Iris pigment epithelial cell (primary cell): ENCODE measurements at regions not wholly inside any gene's neighbourhood (a gene's known extent, or its start where the extent isn't known, plus 50 kb on each side); places are given as distances from the start of the nearest gene placed in this dataset.
"Not testable (repeated sequence)": the region's sequence is repeated elsewhere in the genome, so short reads cannot be mapped to it uniquely, and the experiment has no call there.

Source experiments
- DNase-seq: peaks from one replicate; pipeline ENCODE4 v3.0.0-alpha.2; 2011; ENCODE audit warnings: low read depth

DNA sequence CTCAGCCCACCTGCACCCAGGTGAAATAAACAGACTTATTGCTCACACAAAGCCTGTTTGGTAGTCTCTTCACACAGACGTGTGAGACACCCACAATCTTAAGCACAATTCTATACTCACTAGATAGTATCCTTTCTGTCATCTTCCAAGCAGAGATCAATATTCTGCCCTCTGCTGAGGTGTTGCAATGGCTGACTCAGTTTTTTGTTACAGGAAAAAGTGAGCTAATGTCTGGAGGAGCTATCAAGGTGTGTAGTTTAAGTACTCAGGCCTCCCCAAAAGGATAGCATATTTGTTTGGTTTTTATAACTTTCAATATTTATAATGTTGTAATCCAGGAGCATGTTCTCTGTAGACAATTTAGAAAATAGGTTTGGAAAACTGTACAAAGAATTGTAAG, 775.2 kb upstream of the POU3F4 start:
- DNase-seq = no peak

DNA sequence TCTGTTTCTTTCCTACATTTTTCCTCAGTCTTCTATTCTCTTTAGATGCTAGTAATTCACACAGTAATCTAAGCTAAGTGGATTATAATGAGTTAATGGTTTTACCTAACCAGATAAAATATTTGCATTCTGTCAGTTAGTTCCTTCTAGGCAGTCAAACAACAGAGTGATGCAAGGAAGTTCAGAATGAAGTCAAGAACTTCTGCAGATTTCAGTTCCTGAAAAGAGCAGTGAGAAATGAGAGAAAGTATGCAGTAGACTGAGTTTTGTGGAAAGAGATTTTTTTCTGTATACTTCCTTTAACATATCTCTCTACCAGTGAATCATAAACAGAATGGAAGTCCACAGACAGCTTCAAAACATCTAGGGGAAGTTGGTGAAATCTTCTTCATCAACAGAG, 774.0 kb upstream of the POU3F4 start:
- peak; percentile 36 for DNase-seq

DNA sequence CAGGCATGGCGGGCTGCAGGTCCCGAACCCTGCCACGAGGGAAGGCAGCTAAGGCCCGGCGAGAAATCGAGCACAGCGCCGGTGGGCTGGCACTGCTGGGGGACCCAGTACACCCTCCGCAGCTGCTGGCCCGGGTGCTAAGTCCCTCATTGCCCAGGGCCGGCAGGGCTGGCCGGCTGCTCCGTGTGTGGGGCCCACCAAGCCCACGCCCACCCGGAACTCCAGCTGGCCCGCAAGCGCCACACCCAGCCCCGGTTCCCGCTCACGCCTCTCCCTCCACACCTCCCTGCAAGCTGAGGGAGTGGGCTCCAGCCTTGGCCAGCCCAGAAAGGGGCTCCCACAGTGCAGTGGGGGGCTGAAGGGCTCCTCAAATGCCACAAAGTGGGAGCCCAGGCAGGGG, 769.8 kb upstream of the POU3F4 start:
- DNase-seq = not testable (repeated sequence)

DNA sequence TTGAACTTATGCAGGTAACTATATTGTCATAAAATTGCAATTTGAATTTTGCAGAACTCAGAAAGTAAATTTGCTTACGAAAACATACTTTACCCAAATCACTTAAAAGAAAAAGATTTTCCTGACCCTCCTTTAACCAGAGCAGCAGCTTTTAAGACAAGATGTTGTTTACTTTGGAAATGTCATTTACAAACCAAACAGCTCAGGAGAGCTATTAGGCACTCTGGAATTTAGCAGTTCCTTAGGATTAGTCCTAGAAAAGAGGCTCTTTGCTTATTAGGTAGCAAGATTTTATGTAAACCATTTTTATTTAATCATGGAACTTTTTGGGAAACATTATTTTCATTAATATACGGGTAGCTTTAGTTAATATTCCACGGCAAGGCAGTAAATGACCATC, 765.7 kb upstream of the POU3F4 start:
- DNase-seq = no peak

DNA sequence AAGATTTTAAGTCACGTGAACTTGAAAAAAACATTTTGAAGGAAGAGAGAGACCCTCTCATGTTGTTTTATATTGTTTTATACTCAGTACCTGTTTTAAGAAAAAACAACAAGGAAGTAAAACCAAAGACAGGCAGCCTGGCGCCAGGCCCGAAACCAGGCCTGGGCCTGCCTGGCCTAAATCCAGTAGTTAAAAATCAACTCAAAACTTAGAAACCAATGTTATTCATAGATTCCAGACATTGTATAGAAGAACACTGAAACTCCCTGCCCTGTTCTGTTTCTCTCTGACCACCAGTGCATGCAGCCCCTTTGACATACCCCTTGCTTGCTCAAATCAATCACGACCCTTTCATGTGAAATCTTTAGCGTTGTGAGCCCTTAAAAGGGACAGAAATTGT, 762.4 kb upstream of the POU3F4 start:
- DNase-seq = not testable (repeated sequence)

DNA sequence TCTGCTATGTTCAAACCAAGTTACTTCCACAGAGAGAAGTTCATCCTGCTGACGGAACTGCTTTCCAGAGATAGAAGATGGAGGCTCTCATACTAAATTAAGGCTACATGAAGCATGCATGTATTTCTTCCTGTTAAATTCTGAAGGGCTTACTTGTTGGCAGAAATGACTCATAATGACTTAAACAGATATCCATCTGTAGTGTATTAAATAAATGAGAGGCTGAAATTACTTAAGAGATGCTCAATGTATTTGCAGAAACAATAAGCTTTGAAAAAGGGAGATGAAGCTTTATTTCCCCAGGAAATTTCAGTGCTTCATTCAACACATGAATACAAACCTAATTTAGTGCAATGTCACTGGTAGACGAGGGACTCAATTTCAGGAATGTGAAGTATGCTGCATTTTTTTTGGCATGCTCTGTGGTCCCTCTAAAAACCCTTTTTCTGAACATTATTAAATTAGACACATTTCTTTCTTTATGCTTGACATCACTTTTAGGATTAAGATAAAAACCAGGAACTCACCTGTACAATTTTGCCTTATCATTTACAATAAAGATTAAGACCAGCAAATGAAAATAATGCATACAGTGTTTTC, 759.1 kb upstream of the POU3F4 start:
- peak; percentile 45 for DNase-seq

DNA sequence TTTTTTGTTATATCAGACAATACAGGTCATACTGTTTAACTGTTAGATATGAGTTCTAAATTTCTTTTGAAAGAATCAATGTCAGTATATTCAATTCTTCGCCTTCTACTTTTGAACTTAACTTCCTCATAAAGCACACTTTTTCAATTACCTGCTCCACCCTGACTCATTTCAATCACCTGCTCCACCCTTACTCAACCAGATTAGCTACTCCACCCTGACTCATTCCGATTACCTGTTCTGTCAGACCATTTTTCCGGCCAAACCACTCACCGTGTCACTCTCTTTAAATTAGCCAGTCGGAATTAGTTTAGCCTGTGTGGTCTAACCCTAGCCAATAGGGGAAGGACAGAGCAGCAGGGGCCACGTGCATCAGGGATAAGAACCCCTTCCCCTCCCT, 751.8 kb upstream of the POU3F4 start:
- DNase-seq = no peak

DNA sequence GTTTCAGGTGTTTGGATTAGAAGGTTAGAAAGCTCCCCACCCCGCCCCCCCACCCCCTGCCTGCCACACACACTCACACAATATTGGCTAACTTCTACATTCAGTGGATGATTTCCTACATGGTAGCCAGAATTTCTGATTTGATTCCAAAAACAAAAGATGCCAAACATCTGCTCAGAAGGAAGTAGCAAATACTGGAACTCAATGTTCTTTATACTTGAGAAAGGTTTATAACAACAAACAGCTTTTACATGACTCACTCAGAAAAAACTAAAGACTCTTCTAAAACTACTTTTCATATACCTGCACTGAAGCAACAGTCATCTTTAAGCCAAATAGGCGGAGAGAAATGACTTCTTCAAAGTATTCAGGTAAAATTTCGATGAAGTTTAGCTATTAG, 750.5 kb upstream of the POU3F4 start:
- peak; percentile 76 for DNase-seq

DNA sequence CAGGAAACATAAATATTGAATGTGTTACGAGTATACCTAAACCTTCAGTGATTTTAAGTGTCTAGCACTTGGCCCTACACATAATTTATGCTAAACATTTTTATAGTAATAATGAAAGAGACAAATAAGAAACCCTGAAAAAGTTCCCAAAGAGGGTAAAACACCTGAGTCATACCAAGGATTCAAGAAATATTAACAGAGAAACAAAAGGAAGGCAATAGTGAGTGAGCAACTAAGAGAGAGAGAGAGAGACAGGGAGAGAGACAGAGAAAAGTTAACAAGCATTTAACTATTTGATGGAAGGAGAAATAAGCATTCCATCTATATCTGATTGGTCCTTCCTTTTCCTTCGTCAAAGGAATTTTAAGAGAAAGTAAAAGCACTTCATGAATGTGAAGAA, 743.6 kb upstream of the POU3F4 start:
- DNase-seq = no peak

DNA sequence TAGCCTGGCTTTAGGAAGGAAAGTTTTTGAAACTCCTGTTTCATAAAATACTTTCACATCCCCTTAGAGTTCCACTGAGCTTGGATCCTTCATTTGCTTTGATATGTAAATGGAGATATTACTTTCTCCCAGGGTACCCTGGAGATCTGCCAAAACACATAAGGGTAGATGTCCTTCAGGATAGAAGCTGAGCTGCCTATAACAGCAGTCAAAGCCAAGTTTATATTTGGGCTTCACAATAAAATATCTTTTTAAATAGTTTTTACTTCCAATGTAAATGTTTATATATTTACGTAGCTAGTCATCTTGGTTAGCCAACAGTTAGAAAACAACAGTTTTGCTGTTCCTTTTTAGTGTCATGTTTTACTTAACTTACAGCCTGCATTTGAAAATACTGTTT, 742.3 kb upstream of the POU3F4 start:
- DNase-seq = peak; percentile 41

DNA sequence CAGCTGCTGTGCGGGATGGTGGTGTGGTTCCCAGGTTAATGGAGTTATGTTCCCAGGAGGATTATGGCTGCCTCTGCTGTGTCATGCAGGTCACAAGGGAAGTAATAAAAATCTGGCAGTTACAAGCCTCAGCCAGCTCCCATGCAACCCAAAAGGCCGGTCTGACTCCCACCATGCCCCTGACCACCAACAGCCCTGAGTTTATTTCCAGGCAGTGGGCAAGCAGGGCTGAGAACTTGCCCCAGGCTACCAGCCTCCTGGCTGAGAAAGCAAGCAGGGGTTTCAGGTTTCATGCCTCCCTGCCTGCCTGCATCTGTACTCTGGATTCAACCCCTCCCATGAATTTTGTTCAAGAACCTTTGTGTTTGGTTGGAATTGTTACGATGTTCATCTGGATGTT, 732.7 kb upstream of the POU3F4 start:
- DNase-seq = no peak

DNA sequence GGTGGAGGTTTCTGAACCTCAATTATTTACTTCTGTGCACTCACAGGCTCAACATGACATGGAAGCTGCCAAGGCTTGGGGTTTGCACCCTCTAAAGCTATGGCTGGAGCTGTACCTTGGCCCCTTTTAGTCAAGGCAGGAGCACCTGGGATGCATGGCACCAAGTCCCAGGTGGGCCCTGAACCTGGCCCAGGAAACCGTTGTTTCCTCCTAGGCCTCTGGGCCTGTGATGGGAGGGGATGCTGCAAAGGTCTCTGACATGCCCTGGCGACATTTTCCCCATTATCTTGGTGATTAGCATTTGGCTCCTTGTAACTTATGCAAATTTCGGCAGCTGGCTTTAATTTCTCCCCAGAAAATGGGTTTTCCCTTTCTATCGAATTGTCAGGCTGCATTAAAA, 726.1 kb upstream of the POU3F4 start:
- DNase-seq = no peak

DNA sequence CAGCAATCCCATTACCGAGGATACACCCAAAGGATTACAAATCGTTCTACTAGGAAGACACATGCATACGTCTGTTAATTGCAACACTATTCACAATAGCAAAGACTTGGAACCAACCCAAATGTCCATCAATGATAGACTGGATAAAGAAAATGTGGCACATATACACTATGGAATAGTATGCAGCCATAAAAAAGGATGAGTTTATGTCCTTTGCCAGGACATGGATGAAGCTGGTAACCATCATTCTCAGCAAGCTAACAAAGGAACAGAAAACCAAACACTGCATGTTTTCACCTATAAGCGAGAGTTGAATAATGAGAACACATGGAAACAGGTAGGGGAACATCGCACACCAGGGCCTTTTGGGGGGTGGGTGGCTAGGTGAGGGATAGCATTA, 695.2 kb upstream of the POU3F4 start:
- not testable (repeated sequence) for DNase-seq

DNA sequence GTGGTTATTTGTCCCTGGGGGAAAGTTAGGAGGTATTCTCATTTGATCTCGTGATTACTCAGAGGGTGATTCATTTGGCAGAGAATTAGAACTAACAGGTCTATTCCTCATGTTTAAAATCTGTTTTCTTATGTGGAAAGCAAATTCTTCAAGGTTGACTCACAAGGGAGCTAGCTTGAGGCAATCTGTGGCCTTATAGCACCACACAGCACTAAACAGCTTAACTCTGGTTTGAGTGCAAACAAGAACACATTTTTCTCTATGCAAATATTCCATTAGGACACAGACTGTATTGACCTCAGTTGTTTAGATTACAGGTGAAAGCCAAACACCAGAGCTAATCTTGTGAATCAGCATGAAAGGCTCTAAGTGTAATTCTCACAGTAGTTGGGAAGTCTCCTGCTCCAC, 694.4 kb upstream of the POU3F4 start:
- DNase-seq = peak; percentile 94

DNA sequence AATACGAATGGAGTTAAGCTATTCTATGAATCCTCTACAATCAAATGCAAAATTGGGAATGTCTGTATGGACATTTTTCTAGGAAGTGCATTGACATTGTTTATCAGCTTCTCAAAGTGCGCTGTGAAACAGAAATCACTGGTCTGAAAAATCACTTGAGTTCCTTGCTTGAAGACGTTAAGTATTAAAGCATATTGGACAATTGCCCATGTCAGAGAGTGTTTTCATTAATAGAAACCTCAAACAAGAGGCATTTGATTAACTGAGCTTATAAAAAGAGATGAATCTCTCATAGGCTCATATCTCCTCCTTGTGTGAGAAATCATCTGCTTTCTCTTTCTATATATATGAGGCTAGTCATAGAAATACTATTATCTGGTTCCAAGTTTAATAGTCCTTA, 692.1 kb upstream of the POU3F4 start:
- no peak for DNase-seq

DNA sequence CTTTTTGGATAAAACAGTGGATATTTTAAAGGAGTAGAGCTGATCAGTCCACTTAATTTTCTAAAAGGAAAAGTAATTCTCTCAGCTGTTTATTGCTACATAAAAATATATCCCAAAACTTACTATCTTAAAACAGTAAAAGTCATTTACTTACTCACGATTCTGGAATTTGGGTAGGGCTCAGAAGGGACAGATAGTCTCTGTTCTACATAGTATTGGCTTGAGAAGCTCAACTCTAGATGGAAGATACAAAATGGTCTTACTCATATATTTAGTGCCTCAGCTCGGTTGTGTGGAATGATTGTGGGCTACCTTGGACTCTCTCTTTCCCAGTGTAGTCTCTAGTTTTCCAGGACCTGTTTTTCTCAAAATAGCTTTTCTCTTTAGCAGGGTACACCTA, 691.5 kb upstream of the POU3F4 start:
- DNase-seq = peak; percentile 52

DNA sequence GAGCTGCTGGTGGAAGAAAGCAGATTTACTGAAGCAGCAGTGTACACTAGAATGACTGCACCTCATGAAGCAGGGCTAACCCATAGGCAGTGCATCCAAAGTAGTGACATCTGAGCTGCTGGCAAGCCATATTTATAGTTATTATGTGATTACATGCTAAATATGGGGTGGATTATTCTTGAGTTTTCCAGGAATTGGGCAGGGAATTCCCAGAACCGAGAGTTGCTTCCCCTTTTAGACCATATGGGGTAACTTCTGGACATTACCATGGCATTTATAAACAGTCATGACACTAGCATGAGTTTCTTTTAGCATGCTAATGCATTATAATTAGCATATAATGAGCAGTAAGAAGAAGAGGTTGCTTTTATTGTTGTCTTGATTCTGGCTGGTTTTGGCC, 665.8 kb upstream of the POU3F4 start:
- no peak for DNase-seq

DNA sequence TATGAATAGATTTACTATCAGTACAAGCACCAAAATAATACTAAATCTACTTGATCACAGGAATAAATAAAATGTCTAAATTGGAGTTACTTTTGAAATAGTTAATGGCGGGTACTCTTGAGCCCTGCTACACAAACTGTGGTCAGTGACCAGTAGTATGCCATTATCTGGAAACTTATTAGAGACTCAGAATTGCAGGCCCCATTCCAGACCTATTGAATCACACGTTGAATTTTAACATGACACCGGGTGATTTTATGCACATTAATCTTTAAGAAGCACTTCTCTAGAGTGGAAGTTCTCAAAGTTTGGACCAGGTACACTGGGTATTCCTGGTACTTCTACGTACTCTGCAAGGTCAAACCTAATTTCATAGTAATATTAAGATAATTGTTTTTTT, 660.0 kb upstream of the POU3F4 start:
- no peak for DNase-seq
